CD4-positive, alpha-beta T cell treated with Interleukin-17A for 4 hours (primary cell): ENCODE measurements at regions not wholly inside any gene's neighbourhood (a gene's known extent, or its start where the extent isn't known, plus 50 kb on each side); places are given as distances from the start of the nearest gene placed in this dataset.

Experiments
- DNase-seq: peaks from one replicate; pipeline ENCODE4 v3.0.0-alpha.2; 2020; ENCODE audit warnings: mixed read lengths

DNA sequence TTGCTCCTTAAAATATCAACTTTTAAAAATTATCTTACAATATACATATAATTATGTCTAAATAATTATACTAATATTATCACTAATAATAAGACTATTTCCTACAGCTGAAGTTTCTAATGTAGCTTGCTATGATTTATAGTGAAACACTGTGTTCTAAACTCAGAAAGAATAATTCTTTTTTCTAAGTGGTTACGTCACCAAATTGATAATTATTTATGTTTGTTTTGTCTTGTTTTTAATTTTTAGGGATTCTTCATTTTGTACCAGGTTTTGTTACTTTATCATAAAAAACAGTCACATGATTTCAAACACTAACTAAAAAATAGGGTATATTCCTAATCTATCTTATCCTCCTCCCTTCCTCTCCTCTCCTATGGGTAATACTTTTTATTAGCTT is 662.1 kb downstream of the FRK start:
- DNase-seq = no peak

DNA sequence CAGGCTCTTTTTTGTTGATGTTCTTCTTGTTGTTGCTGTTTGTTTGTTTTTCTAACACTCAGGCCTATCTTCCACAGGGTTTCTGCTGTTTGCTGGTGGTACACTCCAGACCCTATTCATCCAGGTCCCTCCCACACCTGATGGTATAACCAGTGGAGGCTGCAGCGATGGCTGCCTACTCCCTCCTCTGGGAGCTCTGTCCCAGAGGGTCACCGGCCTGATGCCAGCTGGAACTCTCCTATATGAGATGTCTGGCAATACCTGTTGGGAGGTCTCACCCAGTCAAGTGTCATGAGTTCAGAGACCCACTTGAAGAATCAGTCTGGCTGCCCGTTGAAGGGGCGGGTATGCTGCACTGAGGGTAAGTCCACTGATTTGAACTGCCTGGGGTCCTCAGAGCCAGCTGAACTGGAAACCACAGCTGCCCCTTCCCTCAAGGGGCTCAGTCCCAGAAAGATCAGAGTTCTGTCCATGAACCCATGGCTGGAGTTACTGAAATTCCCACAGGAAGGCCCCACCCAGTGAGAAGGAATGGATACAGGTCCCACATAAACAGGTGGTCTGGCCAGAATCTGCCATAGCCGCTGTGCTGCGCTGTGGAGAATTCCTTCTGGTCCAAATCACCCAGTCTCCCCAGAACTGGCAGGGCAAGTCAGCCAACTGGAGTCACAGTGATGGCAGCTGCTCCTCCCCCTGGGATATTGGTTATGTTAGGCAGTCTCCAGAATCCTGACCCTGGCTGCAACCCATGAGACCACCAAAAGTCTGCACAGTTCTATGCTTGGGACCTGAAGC is 664.4 kb downstream of the FRK start:
- no peak for DNase-seq

DNA sequence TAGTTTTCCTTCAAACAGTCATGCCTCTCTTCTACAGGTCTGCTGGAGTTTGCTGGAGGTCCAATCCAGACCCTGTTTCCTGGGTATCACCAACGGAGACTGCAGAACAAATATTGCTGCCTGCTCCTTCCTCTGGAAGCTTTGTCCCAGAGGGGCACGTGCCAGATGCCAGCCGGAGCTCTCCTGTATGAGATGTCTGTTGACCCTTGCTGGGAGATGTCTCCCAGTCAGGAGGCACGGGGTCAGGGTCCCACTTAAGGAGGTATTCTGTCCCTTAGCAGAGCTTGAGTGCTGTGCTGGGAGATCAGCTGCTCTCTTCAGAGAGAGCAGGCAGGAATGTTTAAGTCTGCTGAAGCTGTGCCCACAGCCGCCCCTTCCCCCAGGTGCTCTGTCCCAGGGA is 666.9 kb downstream of the FRK start:
- DNase-seq = no peak

DNA sequence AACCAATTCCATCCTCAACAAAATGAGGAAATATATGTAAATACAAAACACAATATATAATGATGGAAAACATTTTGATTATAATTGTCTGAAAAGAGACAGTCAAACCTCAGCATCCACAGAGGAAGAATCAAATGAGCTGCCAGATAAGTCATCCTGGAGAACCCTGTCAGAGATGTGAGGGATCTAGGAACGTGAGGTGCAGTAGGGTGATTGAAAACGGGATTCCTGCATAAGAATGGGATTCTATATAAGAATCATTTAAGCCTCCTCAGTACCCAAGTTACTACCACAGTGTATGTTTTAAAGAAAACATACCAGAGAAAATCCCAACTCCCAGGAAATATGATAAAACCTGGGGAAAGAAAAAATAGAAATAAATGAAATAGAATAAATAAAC is 690.5 kb downstream of the FRK start:
- DNase-seq = no peak

DNA sequence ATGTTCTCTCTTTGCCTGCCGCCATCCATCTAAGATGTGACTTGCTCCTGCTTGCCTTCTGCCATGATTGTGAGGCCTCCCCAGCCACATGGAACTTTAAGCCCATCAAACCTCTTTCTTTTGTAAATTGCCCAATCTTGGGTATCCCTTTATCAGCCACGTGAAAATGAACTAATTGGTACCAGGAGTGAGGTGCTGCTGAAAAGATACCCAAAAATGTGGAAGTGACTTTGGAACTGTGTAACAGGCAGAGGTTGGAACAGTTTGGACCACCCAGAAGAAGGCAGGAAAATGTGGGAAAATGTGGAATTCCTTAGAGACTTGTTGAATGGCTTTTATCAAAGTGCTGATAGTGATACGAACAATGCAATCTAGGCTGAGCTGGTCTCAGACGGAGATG is 694.9 kb downstream of the FRK start:
- DNase-seq = no peak

DNA sequence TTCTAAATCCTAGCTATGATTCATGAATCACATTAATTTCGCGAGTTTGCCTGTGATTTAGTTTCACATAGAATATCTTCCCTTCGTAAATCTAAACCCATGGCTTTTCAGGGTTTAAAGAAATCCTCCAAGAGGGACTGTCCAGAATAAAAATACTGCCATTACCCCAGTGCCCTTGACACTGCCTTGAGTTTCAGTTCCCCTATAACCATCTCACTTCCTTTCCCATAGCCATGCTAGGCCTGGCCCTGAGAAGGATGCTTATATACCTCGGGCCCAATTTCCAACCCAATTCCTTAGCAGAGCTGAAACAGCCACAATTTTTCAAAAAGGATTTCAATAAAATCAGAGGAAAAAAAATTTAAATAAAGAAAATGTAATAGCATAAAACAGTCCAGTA is 697.3 kb downstream of the FRK start:
- no peak for DNase-seq

DNA sequence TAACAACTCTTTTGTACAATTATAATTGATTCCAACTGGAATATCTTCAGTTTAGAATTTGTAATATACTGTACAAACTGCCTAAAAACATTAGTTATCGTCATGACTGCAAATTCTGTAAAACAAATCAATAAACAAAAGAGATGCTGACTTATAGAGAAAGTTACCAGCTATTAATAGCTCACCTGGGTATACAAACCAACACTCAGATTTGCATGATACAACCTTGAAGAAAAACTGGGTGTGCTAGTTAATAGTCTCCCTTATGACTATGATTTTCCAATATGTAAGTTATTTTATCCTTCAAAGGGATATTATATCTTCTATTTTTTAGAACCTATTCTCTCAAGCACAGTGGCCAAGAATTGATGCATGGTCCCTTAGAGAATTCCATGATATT is 698.5 kb downstream of the FRK start:
- DNase-seq = no peak

DNA sequence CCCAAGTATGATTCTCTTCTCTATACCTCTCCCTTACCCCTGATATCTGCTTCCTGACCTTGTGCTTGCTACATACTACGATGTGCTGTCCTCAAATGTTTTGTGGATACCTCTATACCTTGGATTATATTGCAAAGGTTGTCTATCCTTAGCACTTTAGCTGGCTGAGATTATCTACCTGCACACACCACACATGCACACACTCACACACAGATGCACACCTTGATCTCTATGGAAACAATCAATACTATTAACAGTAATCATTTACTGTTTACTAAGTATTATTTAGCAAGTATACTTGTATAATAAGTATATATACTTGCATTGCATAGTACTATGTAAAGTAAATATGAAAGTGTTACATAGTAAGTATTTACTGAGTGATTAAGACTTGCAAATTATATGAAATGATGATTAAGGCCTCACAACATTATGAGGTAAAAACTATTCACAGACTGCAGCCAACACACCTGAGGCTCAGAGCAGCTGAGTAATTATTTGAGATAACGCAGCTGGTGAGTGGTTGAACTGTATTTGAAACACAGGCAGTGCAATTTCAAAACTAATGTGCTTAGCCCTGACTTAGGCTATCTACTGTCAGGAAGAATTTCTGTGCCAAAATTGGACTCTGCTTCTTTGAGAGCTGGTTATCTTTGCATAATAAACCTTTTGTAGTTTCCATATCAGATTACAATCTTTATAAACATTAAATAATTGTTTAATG is 699.9 kb downstream of the FRK start:
- no peak for DNase-seq

DNA sequence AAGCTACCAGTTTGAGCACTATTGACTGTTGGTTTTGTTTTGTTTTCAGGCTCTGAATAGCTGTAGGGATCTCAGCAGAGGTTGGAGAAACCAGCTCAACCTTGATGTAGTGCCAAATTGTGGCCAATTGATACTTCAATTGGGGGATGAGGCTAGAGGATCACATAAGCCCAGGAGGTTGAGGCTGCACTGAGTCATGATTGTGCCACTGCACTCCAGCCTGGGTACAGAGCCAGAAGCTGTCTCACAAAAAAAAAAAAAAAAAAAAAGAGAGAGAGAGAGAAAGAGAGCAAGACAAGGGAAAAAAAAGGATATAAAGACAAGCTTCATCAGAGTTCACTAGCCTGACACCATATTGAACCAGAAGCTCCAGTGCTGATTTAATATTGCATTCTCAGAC is 702.1 kb downstream of the FRK start:
- DNase-seq = no peak

DNA sequence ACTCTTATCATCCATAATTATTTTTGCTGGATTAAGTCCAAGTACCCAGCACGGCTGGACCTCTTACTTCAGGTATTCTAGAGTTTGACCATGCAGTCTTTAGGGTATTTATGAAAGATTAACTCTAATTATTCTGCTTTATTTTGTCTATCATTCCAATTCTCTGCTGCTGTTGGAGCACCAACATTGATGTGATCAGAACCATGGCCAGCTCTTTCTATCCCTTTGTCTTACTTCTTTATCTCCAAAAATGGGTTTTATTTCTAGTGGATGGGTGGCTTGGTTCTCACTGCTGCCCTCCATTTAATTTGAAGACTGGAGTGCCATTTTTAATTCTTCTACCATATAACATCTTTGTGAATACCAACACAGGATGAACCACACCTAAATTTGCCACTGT is 704.3 kb downstream of the FRK start:
- no peak for DNase-seq

DNA sequence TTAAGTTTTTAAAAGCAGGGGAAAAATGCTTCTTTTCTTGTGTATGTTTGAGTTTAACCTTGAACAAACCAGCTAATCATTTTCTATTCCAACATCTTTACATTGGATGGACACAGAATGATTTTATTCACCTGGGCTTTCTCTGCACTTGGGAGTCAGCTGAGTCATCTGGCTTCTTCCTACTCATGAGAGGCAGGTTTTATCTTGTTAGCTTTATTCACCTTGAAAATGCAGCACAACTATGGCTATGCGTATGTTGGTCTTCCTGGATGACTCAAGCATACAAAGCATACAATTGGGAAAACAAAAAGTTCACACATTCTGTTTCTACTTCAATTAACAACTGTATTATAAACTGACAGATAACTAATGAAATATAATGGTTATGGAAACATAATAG is 737.7 kb downstream of the FRK start:
- no peak for DNase-seq

DNA sequence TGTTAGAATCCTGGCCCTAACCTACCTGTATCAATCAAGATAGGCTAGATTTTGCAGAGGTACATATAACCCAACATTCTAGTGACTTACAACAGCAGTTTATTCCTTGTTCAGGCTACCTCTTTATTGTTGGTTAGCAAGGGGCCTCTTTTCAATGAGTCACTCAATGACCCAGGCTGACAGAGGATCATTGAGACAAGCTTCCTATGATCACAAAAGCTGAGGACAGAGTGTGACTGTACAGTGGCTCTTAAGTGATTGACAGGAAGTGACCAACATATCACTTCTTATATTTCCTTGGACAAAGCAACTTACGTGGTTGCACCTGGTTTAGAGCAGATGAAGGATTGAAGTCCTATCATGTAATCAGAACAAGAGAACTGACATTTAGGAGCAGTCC is 740.9 kb downstream of the FRK start:
- DNase-seq = no peak

DNA sequence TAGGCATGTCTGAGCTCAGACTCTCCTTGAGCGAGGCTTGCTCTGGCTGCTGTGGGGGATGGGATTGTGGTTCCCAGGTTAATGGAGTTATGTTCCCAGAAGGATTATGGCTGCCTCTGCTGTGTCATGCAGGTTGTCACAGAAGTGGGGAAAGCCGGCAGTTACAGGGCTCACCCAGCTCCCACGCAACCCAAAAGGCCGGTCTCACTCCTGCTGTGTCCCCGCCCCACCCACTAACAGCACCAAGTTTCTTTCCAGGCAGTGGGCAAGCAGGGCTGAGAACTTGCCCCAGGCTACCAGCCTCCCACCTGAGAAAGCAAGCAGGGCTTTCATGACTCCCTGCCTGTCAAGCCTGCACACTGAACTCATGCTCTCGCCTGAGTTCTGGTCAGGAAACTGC is 750.5 kb downstream of the FRK start:
- no peak for DNase-seq

DNA sequence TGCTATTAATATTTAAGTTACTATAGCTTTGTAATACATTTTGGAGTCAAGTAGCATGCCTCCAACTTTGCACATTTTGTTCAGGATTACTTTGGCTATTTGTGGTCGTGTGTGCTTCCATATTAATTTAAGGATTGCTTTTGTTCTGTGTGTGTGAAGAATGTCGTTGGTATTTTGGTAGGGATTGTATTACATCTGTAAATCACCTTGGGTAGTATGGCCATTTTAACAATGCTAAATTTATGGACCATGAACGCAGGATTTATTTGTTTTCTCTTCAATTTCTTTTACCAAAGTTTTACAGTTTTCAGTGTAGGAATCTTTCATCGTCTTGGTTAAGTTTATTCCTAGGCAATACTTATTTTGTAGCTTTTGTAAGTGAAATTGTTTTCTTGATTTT is 758.0 kb downstream of the FRK start:
- no peak for DNase-seq

DNA sequence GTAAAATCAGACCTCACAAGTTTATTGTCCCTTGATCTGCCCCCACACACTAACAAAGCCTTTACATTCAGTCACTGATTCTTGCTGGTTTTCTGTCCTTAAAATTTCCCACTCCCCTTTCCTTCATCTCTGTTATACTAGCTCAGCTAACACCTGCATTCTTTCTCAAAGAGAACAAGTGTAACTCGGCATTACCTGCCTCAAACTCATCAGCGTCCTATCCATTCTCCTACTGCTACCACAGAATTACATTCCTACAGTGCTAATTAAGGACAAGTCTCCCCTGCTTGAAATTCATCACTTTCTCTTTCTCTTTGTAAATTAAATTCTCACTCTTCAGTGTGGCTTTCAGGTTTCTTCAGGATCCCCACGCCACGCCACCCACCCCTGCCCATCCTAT is 773.2 kb downstream of the FRK start:
- DNase-seq = no peak

DNA sequence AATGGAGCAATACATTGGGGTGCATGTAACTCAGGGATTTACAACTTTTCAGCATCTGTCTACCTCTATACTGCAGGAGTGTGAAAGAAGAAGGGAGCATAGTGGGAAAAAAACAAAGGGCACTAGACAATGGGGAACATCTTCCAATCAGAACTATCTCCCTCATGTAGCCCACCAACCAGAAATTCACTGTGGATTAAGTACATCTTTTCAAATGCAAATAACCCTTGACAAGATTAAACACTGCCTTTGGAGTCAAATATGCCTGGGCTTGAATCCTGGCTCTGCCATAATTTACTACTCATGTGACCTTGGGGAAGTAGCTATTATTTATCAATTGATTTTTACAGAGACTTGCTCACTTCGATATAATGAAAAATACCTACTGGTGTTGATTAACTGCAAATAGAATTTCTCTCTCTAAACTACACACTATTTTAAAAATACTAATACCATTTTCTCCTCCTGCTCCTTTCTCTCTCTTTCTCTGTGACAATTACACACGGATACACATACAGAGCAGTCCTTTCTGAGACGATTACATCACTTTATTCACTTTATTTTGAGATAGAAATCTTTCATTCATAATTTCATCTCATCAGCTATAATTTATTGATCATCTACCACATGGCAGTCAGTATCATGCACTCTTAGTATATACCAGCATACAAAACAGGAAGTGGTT is 783.7 kb downstream of the FRK start:
- DNase-seq = no peak

DNA sequence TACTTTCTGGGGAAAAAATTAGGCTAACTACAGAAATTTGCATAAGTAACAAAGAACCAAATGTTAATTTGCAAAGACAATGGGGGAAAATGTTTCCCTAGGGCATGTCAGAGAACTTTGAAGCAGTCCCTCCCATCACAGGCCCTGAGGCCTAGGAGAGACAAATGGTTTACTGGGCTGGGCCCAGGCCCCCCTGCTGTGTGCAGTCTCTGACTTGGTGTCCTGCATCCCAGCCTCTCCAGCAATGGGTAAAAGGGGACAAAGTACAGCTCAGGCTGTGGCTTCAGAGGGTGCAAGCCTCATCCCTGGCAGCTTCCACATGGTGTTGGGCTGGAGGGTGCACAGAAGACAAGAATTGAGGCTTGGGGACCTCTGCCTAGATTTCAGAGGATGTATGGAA is 788.4 kb downstream of the FRK start:
- no peak for DNase-seq

DNA sequence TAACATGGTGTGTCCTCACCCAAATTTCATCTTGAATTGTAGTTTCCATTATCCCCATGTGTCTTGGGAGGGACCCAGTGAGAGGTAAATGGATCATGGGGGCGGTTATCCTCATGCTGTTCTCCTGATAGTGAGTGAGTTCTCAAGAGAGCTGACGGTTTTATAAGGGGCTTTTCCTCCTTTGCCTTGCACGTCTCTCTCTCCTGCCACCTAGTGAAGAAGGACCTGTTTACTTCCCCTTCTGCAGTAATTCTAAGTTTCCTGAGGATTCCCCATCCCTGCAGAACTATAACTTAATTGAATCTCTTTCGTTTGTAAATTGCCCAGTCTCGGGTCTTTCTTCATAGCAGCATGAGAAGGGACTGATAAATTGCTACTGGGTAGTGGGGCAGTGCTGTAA is 789.3 kb downstream of the FRK start:
- no peak for DNase-seq

DNA sequence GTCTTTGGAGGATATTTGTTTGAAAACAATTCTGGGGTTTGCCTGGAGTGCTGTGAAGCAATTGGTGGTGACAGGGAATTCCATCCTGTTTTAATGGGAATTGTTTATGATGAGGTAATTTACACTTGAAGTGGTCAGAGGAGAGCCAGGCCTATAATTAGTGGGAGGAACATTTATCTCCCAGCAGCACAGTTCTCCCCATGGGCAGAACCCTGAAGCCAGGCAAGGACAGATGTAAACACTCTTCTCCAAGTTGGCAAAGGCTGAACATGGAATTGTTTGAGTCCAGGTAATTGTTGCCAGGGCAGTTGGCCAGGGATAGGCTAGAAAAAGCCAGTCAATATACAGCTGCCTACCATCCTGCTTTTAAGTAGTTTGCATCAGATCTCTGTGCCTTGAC is 789.7 kb downstream of the FRK start:
- DNase-seq = no peak

DNA sequence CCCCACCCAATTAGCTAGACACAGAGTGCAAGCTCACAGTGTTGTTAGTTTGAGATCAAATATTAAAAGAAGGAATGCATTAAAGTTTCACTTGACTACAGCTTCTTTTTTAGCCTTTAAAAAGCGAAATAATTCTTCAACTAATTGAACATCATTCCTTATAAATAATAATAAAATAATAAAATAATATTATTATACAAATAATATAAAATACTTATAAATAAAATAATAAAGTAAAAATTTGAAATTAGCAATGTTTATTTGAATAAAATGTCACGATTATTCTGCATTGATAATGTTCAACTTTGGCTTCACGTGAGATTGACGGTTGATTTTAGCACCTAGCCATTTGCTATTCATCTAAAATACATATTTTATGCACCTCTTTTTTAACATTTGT is 819.3 kb downstream of the FRK start:
- DNase-seq = no peak

DNA sequence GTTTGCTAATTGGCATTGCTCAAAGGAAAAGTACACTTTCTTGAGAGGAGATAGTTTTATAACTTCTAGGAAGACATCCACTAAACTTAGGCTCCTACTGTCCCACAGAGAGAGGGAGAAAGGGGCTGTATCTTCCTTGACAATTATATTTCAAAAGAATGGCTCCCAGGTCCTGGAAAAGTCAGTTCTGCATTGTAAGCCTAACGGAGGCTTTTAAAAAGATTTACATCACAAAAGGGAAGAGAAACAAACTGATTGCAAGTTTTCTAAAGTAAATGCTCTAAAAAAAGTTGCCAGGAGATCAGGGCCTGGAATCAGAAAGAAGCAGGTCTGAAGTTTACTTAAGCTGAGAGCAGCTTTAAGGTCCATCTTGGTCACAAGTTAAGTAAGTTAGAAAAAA is 839.5 kb downstream of the FRK start:
- DNase-seq = no peak

DNA sequence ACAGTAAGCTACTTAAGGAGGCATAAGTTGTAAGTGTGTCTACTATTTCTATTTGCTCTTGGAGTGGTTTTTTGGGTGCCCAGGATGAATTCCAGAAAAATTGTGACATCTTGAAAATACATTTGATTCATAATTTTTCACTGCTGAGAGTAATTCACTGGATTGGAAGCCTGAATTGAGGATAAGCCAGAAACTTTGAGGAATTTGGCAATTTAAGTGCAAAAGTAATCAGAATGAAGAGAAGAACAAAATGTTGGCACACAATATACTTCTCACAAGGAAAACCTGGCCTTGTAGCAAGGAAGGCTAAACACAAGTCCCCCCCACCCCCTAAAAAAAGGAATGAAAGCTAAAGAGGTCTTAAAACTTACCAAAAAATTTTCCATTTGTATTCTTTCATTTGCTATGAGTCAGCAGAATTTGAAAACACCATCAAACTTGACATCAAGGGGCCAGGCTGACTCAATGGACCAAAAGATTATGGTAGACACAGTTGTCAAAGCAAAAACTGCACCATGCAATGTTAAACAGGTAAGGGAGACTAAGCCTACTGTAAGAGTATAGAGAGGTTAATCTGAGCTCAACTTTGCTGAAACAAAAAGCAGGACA is 840.0 kb downstream of the FRK start:
- no peak for DNase-seq

DNA sequence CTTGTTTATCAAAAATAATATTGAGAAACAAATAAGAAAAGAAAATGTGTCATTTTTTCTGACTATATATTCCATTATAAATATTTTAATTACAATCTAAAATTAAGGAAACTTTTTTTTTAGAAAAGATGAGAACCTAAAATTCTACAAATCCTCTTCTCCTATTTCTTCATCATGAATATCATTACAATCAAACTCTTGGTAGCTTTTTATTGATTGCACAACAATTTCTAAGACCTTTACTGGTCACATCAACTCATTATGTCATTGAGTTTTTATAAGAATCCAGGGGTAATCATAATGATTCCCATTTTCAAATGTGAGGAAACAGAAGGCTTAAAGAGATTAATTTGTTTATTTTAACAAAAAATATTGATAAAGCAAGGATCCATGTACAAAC is 841.0 kb downstream of the FRK start:
- DNase-seq = no peak

DNA sequence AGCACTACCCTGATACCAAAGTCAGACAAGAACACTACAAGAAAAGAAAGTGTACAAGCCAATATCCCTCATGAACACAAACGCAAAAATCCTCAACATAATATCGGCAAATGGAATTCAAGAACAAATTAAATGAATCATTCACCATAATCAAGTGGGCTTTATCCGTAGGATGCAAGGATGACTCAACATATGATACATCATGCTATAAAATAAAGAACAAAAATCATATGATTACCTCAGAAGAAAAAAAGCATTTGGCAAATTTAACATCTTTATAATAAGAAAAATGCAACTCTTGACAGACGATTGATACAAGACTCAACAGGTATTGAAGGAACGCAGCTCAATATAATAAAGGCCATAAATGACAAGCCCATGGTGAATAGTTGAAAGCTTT is 843.9 kb downstream of the FRK start:
- DNase-seq = no peak
